ENCODE measurements at regions not wholly inside any gene's neighbourhood (a gene's known extent, or its start where the extent isn't known, plus 50 kb on each side); places are given as distances from the start of the nearest gene placed in this dataset.

DNA sequence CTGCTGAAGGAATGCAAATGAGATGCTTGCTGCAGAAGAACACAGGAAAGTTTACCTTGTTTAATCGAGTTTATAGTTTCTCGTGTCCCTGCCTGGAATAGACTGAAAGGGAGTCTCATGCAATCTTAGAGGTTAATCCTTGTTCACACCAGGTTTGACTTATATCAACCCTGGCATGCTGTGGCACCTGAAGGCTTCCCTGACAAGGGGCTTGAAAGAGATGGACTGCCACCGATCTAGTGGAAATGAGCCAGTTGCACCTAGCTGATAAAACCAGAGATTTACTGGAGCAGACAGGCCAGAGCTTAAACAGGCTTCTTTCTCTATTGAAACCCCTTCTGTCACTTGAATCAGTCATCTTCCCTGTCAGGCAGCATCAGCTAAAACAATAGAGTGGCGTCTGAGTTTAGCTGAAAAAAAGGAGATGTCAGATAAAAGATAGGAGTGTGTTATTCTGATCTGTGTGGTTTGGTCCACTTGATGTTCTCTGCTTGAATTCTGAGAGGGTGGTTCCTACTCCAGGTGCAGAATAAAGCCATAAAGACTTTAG is 349.7 kb downstream of the RWDD3 start:
- Mint-ChIP-seq H3K9me3 (peaks cover 1% of the 10 kb centered on the region), H3K4me1 (ENCODE audit: low read depth) (no peaks in the 10 kb centered on the region), H3K27ac (no peak overlapping the region), H3K4me3 (no peak overlapping the region), H3K36me3 (ENCODE audit: low read depth) (no peaks in the 10 kb centered on the region), H3K27me3 (no peaks in the 10 kb centered on the region)
- Histone ChIP-seq H3K4me3 (ENCODE audit: low read length) (no peak overlapping the region), H3K4me1 (ENCODE audit: insufficient read depth, low read length) (no peaks in the 10 kb centered on the region), H3K36me3 (ENCODE audit: insufficient read depth, low read length) (no peaks in the 10 kb centered on the region), H3K9me3 (ENCODE audit: control insufficient read depth in 1 of 2, insufficient read depth in 1 of 2, low read length in 2 of 2) (no peaks in the 10 kb centered on the region), H3K27ac (ENCODE audit: low read depth in 1 of 2, low read length in 2 of 2) (no peak overlapping the region), H3K27me3 (ENCODE audit: control insufficient read depth in 1 of 2, insufficient read depth in 2 of 2, low read length in 2 of 2) (no peaks in the 10 kb centered on the region)
- ChIA-PET POLR2A (no interaction called here), CTCF (no interaction called here)
- intact Hi-C loops (cut with DNase I, micrococcal nuclease) = no loop called here
- TF ChIP-seq CTCF (IDR thresholded peaks at IDR 0.05) = no peak
- ATAC-seq (ENCODE audit: poor library complexity) (no peak), DNase-seq (no peak)

DNA sequence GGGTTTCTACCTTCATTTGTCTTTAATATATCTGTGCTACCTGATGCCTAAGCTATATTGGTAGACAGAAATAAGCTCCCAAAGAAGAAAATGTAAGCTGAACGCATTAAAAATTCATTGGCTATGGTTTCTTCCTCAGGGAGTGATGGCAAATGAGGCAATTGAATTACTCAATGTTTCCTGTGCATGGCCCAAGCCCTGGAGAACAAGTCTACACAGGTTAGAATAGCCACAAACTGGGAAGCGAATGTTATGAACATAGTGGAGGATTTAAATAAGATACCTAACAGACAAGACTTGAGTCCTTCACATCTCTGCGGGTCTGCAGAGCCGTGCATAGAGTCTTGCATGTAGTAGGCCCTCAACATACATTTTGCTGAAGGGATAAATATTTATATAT is 350.3 kb downstream of the RWDD3 start:
- no peaks in the 10 kb centered on the region for H3K4me1 ChIP-seq (ENCODE audit: insufficient read depth, low read length)
- intact Hi-C loops (cut with DNase I, micrococcal nuclease) = no loop called here

DNA sequence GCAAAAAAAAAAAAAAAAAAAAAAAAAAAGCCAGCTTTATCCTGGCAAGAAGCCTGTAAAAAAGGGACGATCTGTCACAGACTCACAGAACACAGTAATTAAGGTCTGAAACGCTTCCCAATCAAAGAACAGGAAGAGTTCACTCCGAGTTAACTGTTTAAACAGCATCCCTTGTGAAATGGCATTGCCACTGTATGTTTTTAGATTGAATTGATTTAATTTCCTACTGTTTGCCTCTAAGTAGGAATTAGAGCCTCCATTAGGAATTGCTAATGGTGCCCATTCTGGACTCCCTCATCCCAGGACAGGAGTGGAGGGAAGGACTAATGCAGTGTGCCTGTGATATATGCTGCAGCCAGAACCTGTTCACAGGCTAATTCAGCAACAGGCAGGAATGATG is 370.8 kb downstream of the RWDD3 start:
- H3K27ac ChIP-seq (ENCODE audit: low read depth in 1 of 2, low read length in 2 of 2) = no peak overlapping the region
- ATAC-seq (ENCODE audit: poor library complexity) (no peak), DNase-seq (no peak)
- no peak for TF ChIP-seq CTCF (IDR thresholded peaks at IDR 0.05)
- no peaks in the 10 kb centered on the region for H3K9me3 ChIP-seq (ENCODE audit: control insufficient read depth in 1 of 2, insufficient read depth in 1 of 2, low read length in 2 of 2)
- no peaks in the 10 kb centered on the region for H3K4me1 ChIP-seq (ENCODE audit: insufficient read depth, low read length)
- H3K27me3 ChIP-seq (ENCODE audit: control insufficient read depth in 1 of 2, insufficient read depth in 2 of 2, low read length in 2 of 2) = no peaks in the 10 kb centered on the region
- ChIA-PET CTCF (no interaction called here), POLR2A (no interaction called here)
- no peaks in the 10 kb centered on the region for H3K36me3 ChIP-seq (ENCODE audit: insufficient read depth, low read length)
- Mint-ChIP-seq H3K4me3 (no peak overlapping the region), H3K4me1 (ENCODE audit: low read depth) (no peaks in the 10 kb centered on the region), H3K27ac (no peak overlapping the region), H3K36me3 (ENCODE audit: low read depth) (no peaks in the 10 kb centered on the region), H3K9me3 (peaks cover 14% of the 10 kb centered on the region), H3K27me3 (no peaks in the 10 kb centered on the region)
- intact Hi-C loops (cut with DNase I, micrococcal nuclease) = no loop called here
- H3K4me3 ChIP-seq (ENCODE audit: low read length) = no peak overlapping the region

More for the DNA sequence above, 350.3 kb downstream of the RWDD3 start:
- DNase-seq (no peak), ATAC-seq (ENCODE audit: poor library complexity) (no peak)
- H3K27me3 Mint-ChIP-seq = no peaks in the 10 kb centered on the region
- POLR2A ChIA-PET = no interaction called here
- H3K4me1 Mint-ChIP-seq (ENCODE audit: low read depth) = no peaks in the 10 kb centered on the region
- H3K9me3 ChIP-seq (ENCODE audit: control insufficient read depth in 1 of 2, insufficient read depth in 1 of 2, low read length in 2 of 2) = no peaks in the 10 kb centered on the region
- no peak overlapping the region for H3K4me3 Mint-ChIP-seq
- H3K9me3 Mint-ChIP-seq = peaks cover 2% of the 10 kb centered on the region
- CTCF ChIA-PET = no interaction called here
- TF ChIP-seq CTCF (IDR thresholded peaks at IDR 0.05) = no peak
- H3K27me3 ChIP-seq (ENCODE audit: control insufficient read depth in 1 of 2, insufficient read depth in 2 of 2, low read length in 2 of 2) = no peaks in the 10 kb centered on the region
- no peaks in the 10 kb centered on the region for H3K36me3 ChIP-seq (ENCODE audit: insufficient read depth, low read length)
- H3K27ac Mint-ChIP-seq = no peak overlapping the region
- no peaks in the 10 kb centered on the region for H3K36me3 Mint-ChIP-seq (ENCODE audit: low read depth)
- H3K27ac ChIP-seq (ENCODE audit: low read depth in 1 of 2, low read length in 2 of 2) = no peak overlapping the region
- H3K4me3 ChIP-seq (ENCODE audit: low read length) = no peak overlapping the region
